ENCODE measurements at regions not wholly inside any gene's neighbourhood (a gene's known extent, or its start where the extent isn't known, plus 50 kb on each side); places are given as distances from the start of the nearest gene placed in this dataset.

DNA sequence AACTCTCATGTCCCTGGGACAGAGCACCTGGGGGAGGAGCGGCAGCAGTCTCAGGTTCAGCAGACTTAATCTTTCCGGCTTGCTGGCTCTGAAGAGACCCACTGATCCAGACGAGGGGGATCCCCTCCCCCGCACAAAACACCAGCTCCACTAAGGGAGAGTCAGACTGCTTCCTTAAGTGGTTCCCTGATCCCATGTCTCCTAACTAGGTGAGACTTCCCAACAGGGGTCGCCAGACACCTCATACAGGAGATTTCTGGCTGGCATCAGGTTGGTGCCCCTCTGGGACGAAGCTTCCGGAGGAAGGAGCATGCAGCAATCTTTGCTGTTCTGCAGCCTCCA is 157.2 kb upstream of the TMEM45B start:
- TF ChIP-seq GLIS3 (CRISPR knock-in tag; IDR thresholded peaks at IDR 0.05): no peak
- no peak for TF ChIP-seq ZNF565 (CRISPR knock-in tag; conservative IDR thresholded peaks at IDR 0.05; ENCODE audit: low read depth)
- no peak for TF ChIP-seq ZNF8 (CRISPR knock-in tag; IDR thresholded peaks at IDR 0.05)
- no peak for TF ChIP-seq ZNF70 (CRISPR knock-in tag; IDR thresholded peaks at IDR 0.05)
- TF ChIP-seq ESRRG (CRISPR knock-in tag; IDR thresholded peaks at IDR 0.05): no peak
- no peak for TF ChIP-seq PPARA (CRISPR knock-in tag; IDR thresholded peaks at IDR 0.05; ENCODE audit: borderline replicate concordance)
- TF ChIP-seq CSDC2 (CRISPR knock-in tag; IDR thresholded peaks at IDR 0.05): no peak
- TF ChIP-seq ZFP30 (CRISPR knock-in tag; IDR thresholded peaks at IDR 0.05): no peak
- TF ChIP-seq OSR1 (CRISPR knock-in tag; IDR thresholded peaks at IDR 0.05): no peak
- TF ChIP-seq ISL1 (CRISPR knock-in tag; IDR thresholded peaks at IDR 0.05): no peak
- TF ChIP-seq ZC3H10 (CRISPR knock-in tag; IDR thresholded peaks at IDR 0.05): no peak
- TF ChIP-seq RARB (CRISPR knock-in tag; IDR thresholded peaks at IDR 0.05): no peak
- TF ChIP-seq, protein P1, sequence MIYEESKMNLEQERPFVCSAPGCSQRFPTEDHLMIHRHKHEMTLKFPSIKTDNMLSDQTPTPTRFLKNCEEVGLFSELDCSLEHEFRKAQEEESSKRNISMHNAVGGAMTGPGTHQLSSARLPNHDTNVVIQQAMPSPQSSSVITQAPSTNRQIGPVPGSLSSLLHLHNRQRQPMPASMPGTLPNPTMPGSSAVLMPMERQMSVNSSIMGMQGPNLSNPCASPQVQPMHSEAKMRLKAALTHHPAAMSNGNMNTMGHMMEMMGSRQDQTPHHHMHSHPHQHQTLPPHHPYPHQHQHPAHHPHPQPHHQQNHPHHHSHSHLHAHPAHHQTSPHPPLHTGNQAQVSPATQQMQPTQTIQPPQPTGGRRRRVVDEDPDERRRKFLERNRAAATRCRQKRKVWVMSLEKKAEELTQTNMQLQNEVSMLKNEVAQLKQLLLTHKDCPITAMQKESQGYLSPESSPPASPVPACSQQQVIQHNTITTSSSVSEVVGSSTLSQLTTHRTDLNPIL (CRISPR knock-in tag; IDR thresholded peaks at IDR 0.05; ENCODE audit: low read depth): no peak
- TF ChIP-seq, protein P2, sequence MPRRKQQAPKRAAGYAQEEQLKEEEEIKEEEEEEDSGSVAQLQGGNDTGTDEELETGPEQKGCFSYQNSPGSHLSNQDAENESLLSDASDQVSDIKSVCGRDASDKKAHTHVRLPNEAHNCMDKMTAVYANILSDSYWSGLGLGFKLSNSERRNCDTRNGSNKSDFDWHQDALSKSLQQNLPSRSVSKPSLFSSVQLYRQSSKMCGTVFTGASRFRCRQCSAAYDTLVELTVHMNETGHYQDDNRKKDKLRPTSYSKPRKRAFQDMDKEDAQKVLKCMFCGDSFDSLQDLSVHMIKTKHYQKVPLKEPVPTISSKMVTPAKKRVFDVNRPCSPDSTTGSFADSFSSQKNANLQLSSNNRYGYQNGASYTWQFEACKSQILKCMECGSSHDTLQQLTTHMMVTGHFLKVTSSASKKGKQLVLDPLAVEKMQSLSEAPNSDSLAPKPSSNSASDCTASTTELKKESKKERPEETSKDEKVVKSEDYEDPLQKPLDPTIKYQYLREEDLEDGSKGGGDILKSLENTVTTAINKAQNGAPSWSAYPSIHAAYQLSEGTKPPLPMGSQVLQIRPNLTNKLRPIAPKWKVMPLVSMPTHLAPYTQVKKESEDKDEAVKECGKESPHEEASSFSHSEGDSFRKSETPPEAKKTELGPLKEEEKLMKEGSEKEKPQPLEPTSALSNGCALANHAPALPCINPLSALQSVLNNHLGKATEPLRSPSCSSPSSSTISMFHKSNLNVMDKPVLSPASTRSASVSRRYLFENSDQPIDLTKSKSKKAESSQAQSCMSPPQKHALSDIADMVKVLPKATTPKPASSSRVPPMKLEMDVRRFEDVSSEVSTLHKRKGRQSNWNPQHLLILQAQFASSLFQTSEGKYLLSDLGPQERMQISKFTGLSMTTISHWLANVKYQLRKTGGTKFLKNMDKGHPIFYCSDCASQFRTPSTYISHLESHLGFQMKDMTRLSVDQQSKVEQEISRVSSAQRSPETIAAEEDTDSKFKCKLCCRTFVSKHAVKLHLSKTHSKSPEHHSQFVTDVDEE (CRISPR knock-in tag; IDR thresholded peaks at IDR 0.05): no peak
- TF ChIP-seq SNAI2 (CRISPR knock-in tag; IDR thresholded peaks at IDR 0.05): no peak
- TF ChIP-seq BACH2 (CRISPR knock-in tag; IDR thresholded peaks at IDR 0.05; ENCODE audit: borderline replicate concordance): no peak
- TF ChIP-seq, protein P3, sequence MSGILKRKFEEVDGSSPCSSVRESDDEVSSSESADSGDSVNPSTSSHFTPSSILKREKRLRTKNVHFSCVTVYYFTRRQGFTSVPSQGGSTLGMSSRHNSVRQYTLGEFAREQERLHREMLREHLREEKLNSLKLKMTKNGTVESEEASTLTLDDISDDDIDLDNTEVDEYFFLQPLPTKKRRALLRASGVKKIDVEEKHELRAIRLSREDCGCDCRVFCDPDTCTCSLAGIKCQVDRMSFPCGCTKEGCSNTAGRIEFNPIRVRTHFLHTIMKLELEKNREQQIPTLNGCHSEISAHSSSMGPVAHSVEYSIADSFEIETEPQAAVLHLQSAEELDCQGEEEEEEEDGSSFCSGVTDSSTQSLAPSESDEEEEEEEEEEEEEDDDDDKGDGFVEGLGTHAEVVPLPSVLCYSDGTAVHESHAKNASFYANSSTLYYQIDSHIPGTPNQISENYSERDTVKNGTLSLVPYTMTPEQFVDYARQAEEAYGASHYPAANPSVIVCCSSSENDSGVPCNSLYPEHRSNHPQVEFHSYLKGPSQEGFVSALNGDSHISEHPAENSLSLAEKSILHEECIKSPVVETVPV (CRISPR knock-in tag; IDR thresholded peaks at IDR 0.05): no peak
- TF ChIP-seq TOX (CRISPR knock-in tag; IDR thresholded peaks at IDR 0.05; ENCODE audit: borderline replicate concordance): no peak
- no peak for TF ChIP-seq ARNTL (CRISPR knock-in tag; IDR thresholded peaks at IDR 0.05; ENCODE audit: borderline replicate concordance, low read depth)
- TF ChIP-seq, protein P4, sequence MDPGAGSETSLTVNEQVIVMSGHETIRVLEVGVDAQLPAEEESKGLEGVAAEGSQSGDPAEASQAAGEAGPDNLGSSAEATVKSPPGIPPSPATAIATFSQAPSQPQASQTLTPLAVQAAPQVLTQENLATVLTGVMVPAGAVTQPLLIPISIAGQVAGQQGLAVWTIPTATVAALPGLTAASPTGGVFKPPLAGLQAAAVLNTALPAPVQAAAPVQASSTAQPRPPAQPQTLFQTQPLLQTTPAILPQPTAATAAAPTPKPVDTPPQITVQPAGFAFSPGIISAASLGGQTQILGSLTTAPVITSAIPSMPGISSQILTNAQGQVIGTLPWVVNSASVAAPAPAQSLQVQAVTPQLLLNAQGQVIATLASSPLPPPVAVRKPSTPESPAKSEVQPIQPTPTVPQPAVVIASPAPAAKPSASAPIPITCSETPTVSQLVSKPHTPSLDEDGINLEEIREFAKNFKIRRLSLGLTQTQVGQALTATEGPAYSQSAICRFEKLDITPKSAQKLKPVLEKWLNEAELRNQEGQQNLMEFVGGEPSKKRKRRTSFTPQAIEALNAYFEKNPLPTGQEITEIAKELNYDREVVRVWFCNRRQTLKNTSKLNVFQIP (CRISPR knock-in tag; IDR thresholded peaks at IDR 0.05; ENCODE audit: borderline replicate concordance, low read depth): no peak
- ATAC-seq: no peak

DNA sequence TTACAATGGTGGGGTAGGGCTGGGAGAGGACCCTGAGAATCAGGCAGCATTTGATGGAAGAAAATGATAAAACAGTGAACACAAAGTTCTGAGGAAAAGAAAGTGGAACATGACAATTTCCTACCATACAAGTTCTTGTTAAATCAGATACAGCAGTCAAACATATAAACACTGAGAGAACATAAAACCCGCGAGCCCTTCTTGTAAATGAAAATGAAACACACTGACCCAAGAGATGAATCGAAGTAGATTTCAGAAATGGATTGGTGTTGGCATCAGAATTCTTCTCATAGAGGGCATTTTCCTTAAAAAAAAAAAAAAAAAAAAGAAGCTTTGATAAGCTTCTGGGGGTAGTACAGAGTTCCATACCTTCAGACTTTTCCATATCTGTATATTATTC is 134.7 kb upstream of the TMEM45B start:
- TF ChIP-seq ESRRG (CRISPR knock-in tag; IDR thresholded peaks at IDR 0.05): no peak
- TF ChIP-seq ZNF8 (CRISPR knock-in tag; IDR thresholded peaks at IDR 0.05): no peak
- TF ChIP-seq CSDC2 (CRISPR knock-in tag; IDR thresholded peaks at IDR 0.05): no peak
- TF ChIP-seq, protein P2 (CRISPR knock-in tag; IDR thresholded peaks at IDR 0.05): no peak
- TF ChIP-seq, protein P4 (CRISPR knock-in tag; IDR thresholded peaks at IDR 0.05; ENCODE audit: borderline replicate concordance, low read depth): no peak
- no peak for ATAC-seq
